ENCODE measurements at regions not wholly inside any gene's neighbourhood (a gene's known extent, or its start where the extent isn't known, plus 50 kb on each side); places are given as distances from the start of the nearest gene placed in this dataset.

DNA sequence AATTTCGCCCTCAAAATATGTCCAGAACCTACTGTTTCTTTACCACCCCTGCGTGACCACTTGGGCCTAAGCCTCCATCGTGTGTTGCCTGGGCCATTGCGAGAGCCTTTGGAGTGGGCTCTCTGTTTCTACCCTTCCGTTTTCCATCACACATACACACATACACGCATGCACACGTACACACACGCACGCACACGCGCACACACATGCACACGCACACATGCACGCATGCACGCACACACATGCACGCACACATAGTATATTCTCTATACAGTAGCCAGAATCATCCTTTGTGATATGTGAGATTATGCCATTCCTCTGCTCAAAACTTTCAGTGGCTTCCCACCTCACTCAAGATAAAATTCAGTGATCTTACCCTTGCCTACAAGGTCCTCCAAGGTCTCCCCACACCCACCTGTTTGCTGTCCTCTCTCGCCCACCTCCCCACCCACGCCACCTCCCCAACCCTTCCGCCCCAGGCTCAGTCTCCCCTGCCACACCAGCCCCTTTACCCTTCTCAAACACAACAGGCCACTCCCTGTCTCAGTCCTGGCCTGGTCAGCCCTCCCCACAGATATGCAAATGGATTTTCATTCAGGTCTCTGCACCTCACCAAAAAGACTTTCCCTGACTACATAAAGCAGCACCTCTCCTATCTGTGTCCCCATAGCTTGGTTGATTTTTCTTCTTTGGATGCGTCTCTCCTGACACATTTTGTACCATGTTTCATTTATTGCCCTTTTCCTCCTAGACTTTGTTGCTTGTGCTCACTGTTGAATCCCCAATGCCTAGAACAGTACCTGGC lies 559.6 kb downstream of the CD83 start:
- Histone ChIP-seq H2BK12ac (ENCODE audit: low read length in 2 of 2) (no peak overlapping the region), H2AK5ac (ENCODE audit: low read length, severe bottlenecking) (no peak overlapping the region), H3K27me3 (ENCODE audit: control insufficient read depth in 1 of 2, insufficient read depth in 1 of 2, low read length in 2 of 2) (no peaks in the 10 kb centered on the region), H3K4me1 (ENCODE audit: control insufficient read depth, insufficient read depth, low read depth, low read length) (peaks cover 2% of the 10 kb centered on the region), H3K4me3 (ENCODE audit: insufficient read depth in 1 of 2, low read depth in 1 of 2, low read length in 2 of 2) (no peak overlapping the region), H3K18ac (ENCODE audit: low read depth in 1 of 2, low read length in 2 of 2) (no peak overlapping the region), H3K9ac (ENCODE audit: low read length) (no peak overlapping the region), H4K8ac (ENCODE audit: low read length) (peak overlapping the region; percentile 35), H3K4me2 (ENCODE audit: low read length, poor library complexity, severe bottlenecking) (no peak overlapping the region), H3K14ac (ENCODE audit: low read length in 2 of 2) (peak overlapping the region in 1 of 2 experiments; percentile 31), H3K79me1 (replicated peaks; ENCODE audit: low read length, poor library complexity, severe bottlenecking) (no peaks in the 10 kb centered on the region), H3K9me3 (ENCODE audit: control insufficient read depth, low read length) (no peaks in the 10 kb centered on the region), H2AFZ (ENCODE audit: low read depth, low read length) (no peak overlapping the region), H3K27ac (ENCODE audit: low read length, poor library complexity, severe bottlenecking) (no peak overlapping the region), H3K4ac (ENCODE audit: low read depth in 1 of 2, low read length in 2 of 2) (no peak overlapping the region), H4K91ac (ENCODE audit: low read length) (no peak overlapping the region), H2BK5ac (ENCODE audit: low read depth, low read length, poor library complexity, severe bottlenecking) (no peak overlapping the region), H3K36me3 (ENCODE audit: control insufficient read depth in 1 of 2, insufficient read depth in 2 of 2, low read depth in 1 of 2, low read length in 2 of 2) (no peaks in the 10 kb centered on the region), H2BK15ac (ENCODE audit: low read depth, poor library complexity, severe bottlenecking) (no peak overlapping the region), H3K23ac (ENCODE audit: low read length in 2 of 2) (no peak overlapping the region), H2BK120ac (ENCODE audit: low read depth, low read length) (no peak overlapping the region)
- no peak for DNase-seq
- 97% methylated on average over 19 of the region's 19 CpGs for WGBS

- H3K23ac ChIP-seq (ENCODE audit: low read length in 2 of 2), result no peak overlapping the region
- no peak for DNase-seq
- H2AFZ ChIP-seq (ENCODE audit: low read depth, low read length), result no peak overlapping the region
- H3K4ac ChIP-seq (ENCODE audit: low read depth in 1 of 2, low read length in 2 of 2), result no peak overlapping the region
- no peak overlapping the region for H2BK120ac ChIP-seq (ENCODE audit: low read depth, low read length)
- no peaks in the 10 kb centered on the region for H3K27me3 ChIP-seq (ENCODE audit: control insufficient read depth in 1 of 2, insufficient read depth in 1 of 2, low read length in 2 of 2)
- no peaks in the 10 kb centered on the region for H3K36me3 ChIP-seq (ENCODE audit: control insufficient read depth in 1 of 2, insufficient read depth in 2 of 2, low read depth in 1 of 2, low read length in 2 of 2)
- no peak overlapping the region for H2BK15ac ChIP-seq (ENCODE audit: low read depth, poor library complexity, severe bottlenecking)
- H2AK5ac ChIP-seq (ENCODE audit: low read length, severe bottlenecking), result no peak overlapping the region
- H4K91ac ChIP-seq (ENCODE audit: low read length), result no peak overlapping the region
- no peaks in the 10 kb centered on the region for H3K9me3 ChIP-seq (ENCODE audit: control insufficient read depth, low read length)
- H3K9ac ChIP-seq (ENCODE audit: low read length), result no peak overlapping the region
- no peak overlapping the region for H2BK5ac ChIP-seq (ENCODE audit: low read depth, low read length, poor library complexity, severe bottlenecking)
- H3K4me3 ChIP-seq (ENCODE audit: insufficient read depth in 1 of 2, low read depth in 1 of 2, low read length in 2 of 2), result no peak overlapping the region
- H3K18ac ChIP-seq (ENCODE audit: low read depth in 1 of 2, low read length in 2 of 2), result peak overlapping the region in 1 of 2 experiments; percentile 38
- H3K4me2 ChIP-seq (ENCODE audit: low read length, poor library complexity, severe bottlenecking), result no peak overlapping the region
- no peak overlapping the region for H3K14ac ChIP-seq (ENCODE audit: low read length in 2 of 2)
- no peak overlapping the region for H2BK12ac ChIP-seq (ENCODE audit: low read length in 2 of 2)
- 97% methylated on average over 11 of the region's 11 CpGs for WGBS
- no peak overlapping the region for H4K8ac ChIP-seq (ENCODE audit: low read length)
- H3K79me1 ChIP-seq (replicated peaks; ENCODE audit: low read length, poor library complexity, severe bottlenecking), result no peaks in the 10 kb centered on the region
- H3K27ac ChIP-seq (ENCODE audit: low read length, poor library complexity, severe bottlenecking), result no peak overlapping the region
- peaks cover 2% of the 10 kb centered on the region for H3K4me1 ChIP-seq (ENCODE audit: control insufficient read depth, insufficient read depth, low read depth, low read length)
These were observed 564.0 kb upstream of the JARID2 start for GRCh38 chr6:14681699-14682487.

- Histone ChIP-seq H2BK5ac (ENCODE audit: low read depth, low read length, poor library complexity, severe bottlenecking) (no peak overlapping the region), H3K4me1 (ENCODE audit: control insufficient read depth, insufficient read depth, low read depth, low read length) (peaks cover 2% of the 10 kb centered on the region), H4K8ac (ENCODE audit: low read length) (no peak overlapping the region), H3K9ac (ENCODE audit: low read length) (no peak overlapping the region), H3K14ac (ENCODE audit: low read length in 2 of 2) (no peak overlapping the region), H3K27me3 (ENCODE audit: control insufficient read depth in 1 of 2, insufficient read depth in 1 of 2, low read length in 2 of 2) (no peaks in the 10 kb centered on the region), H3K4me2 (ENCODE audit: low read length, poor library complexity, severe bottlenecking) (no peak overlapping the region), H3K18ac (ENCODE audit: low read depth in 1 of 2, low read length in 2 of 2) (no peak overlapping the region), H3K4ac (ENCODE audit: low read depth in 1 of 2, low read length in 2 of 2) (no peak overlapping the region), H3K36me3 (ENCODE audit: control insufficient read depth in 1 of 2, insufficient read depth in 2 of 2, low read depth in 1 of 2, low read length in 2 of 2) (no peaks in the 10 kb centered on the region), H2BK120ac (ENCODE audit: low read depth, low read length) (no peak overlapping the region), H2BK15ac (ENCODE audit: low read depth, poor library complexity, severe bottlenecking) (no peak overlapping the region), H2BK12ac (ENCODE audit: low read length in 2 of 2) (no peak overlapping the region), H3K27ac (ENCODE audit: low read length, poor library complexity, severe bottlenecking) (no peak overlapping the region), H3K79me1 (replicated peaks; ENCODE audit: low read length, poor library complexity, severe bottlenecking) (no peaks in the 10 kb centered on the region), H4K91ac (ENCODE audit: low read length) (no peak overlapping the region), H2AFZ (ENCODE audit: low read depth, low read length) (no peak overlapping the region), H3K4me3 (ENCODE audit: insufficient read depth in 1 of 2, low read depth in 1 of 2, low read length in 2 of 2) (no peak overlapping the region), H3K23ac (ENCODE audit: low read length in 2 of 2) (no peak overlapping the region), H2AK5ac (ENCODE audit: low read length, severe bottlenecking) (no peak overlapping the region), H3K9me3 (ENCODE audit: control insufficient read depth, low read length) (no peaks in the 10 kb centered on the region)
- DNase-seq, result peak; percentile 73
- WGBS, result no CpG with 5 or more reads among the region's 1 CpG
These were observed 563.1 kb upstream of the JARID2 start for GRCh38 chr6:14682812-14683211.

DNA sequence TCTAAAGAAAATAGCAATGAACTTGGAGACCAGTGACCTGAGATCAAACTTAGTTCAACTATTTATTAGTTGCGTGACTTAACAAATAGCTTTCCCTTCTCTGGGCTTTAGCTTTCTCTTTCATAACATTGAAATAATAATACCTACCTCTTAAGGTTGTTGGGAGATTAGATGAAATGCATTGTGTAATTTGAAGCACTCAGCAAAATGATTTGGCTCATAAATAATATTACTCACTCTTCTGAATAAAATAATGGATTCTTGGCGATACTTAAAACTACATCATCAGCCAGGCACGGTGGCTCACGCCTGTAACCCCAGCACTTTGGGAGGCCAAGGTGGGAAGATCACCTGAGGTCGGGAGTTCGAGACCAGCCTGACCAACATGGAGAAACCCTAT lies 556.2 kb upstream of the JARID2 start:
- Histone ChIP-seq H3K23ac (ENCODE audit: low read length in 2 of 2) (no peak overlapping the region), H3K79me1 (replicated peaks; ENCODE audit: low read length, poor library complexity, severe bottlenecking) (no peaks in the 10 kb centered on the region), H3K27ac (ENCODE audit: low read length, poor library complexity, severe bottlenecking) (no peak overlapping the region), H2AFZ (ENCODE audit: low read depth, low read length) (no peak overlapping the region), H2AK5ac (ENCODE audit: low read length, severe bottlenecking) (no peak overlapping the region), H4K91ac (ENCODE audit: low read length) (no peak overlapping the region), H2BK120ac (ENCODE audit: low read depth, low read length) (no peak overlapping the region), H4K8ac (ENCODE audit: low read length) (no peak overlapping the region), H2BK15ac (ENCODE audit: low read depth, poor library complexity, severe bottlenecking) (no peak overlapping the region), H3K4me2 (ENCODE audit: low read length, poor library complexity, severe bottlenecking) (no peak overlapping the region), H2BK12ac (ENCODE audit: low read length in 2 of 2) (no peak overlapping the region), H3K18ac (ENCODE audit: low read depth in 1 of 2, low read length in 2 of 2) (no peak overlapping the region), H3K14ac (ENCODE audit: low read length in 2 of 2) (no peak overlapping the region), H3K27me3 (ENCODE audit: control insufficient read depth in 1 of 2, insufficient read depth in 1 of 2, low read length in 2 of 2) (no peaks in the 10 kb centered on the region), H3K4me3 (ENCODE audit: insufficient read depth in 1 of 2, low read depth in 1 of 2, low read length in 2 of 2) (no peak overlapping the region), H3K4ac (ENCODE audit: low read depth in 1 of 2, low read length in 2 of 2) (no peak overlapping the region), H3K9me3 (ENCODE audit: control insufficient read depth, low read length) (no peaks in the 10 kb centered on the region), H3K9ac (ENCODE audit: low read length) (no peak overlapping the region), H2BK5ac (ENCODE audit: low read depth, low read length, poor library complexity, severe bottlenecking) (no peak overlapping the region), H3K36me3 (ENCODE audit: control insufficient read depth in 1 of 2, insufficient read depth in 2 of 2, low read depth in 1 of 2, low read length in 2 of 2) (no peaks in the 10 kb centered on the region), H3K4me1 (ENCODE audit: control insufficient read depth, insufficient read depth, low read depth, low read length) (no peaks in the 10 kb centered on the region)
- no peak for DNase-seq
- 97% methylated on average over 5 of the region's 6 CpGs for WGBS

Measured in mesenchymal stem cell (in vitro differentiated cells and primary cell).